GM18511 (cell line): ENCODE measurements at regions not wholly inside any gene's neighbourhood (a gene's known extent, or its start where the extent isn't known, plus 50 kb on each side); places are given as distances from the start of the nearest gene placed in this dataset.

Experiments used
- ATAC-seq: cut with Tn5 transposase; IDR thresholded peaks from one replicate; pipeline ENCODE4 v1.9.1; 2021; ENCODE audit warnings: mild to moderate bottlenecking, moderate library complexity; ENCODE audit not compliant: unreplicated experiment

- ATAC-seq = no peak
Observed at GRCh38 chr21:31470896-31471694, 127.0 kb upstream of the TIAM1 start.

GRCh38 chr21:31460980-31461379 is 116.9 kb upstream of the TIAM1 start:
- ATAC-seq = no peak

GRCh38 chr21:31459457-31459856 is 115.4 kb upstream of the TIAM1 start:
- ATAC-seq = no peak

GRCh38 chr21:31457675-31458074 is 113.6 kb upstream of the TIAM1 start:
- ATAC-seq = no peak

- ATAC-seq = no peak
Observed at GRCh38 chr21:31456201-31456600, 112.1 kb upstream of the TIAM1 start.

- ATAC-seq = no peak
Observed at GRCh38 chr21:31455506-31455905, 111.4 kb upstream of the TIAM1 start.

GRCh38 chr21:31450980-31451379 is 106.9 kb upstream of the TIAM1 start:
- ATAC-seq = no peak

- ATAC-seq = no peak
Observed at GRCh38 chr21:31449921-31450535, 106.0 kb upstream of the TIAM1 start.

- no peak for ATAC-seq
Observed at GRCh38 chr21:31448496-31448895, 104.4 kb upstream of the TIAM1 start.

- ATAC-seq = no peak
Observed at GRCh38 chr21:31447505-31447904, 103.4 kb upstream of the TIAM1 start.

- ATAC-seq = peak; percentile 85
Observed at GRCh38 chr21:31446226-31446855, 102.3 kb upstream of the TIAM1 start.

- no peak for ATAC-seq
Observed at GRCh38 chr21:31445137-31445536, 101.1 kb upstream of the TIAM1 start.

GRCh38 chr21:31443736-31444521 is 99.9 kb upstream of the TIAM1 start:
- ATAC-seq = no peak

- ATAC-seq = no peak
Observed at GRCh38 chr21:31442339-31442738, 98.3 kb upstream of the TIAM1 start.

GRCh38 chr21:31429506-31429905 is 85.4 kb upstream of the TIAM1 start:
- ATAC-seq = no peak

- no peak for ATAC-seq
Observed at GRCh38 chr21:31426235-31426797, 82.3 kb upstream of the TIAM1 start.

GRCh38 chr21:31425138-31425537 is 81.1 kb upstream of the TIAM1 start:
- no peak for ATAC-seq

GRCh38 chr21:31424058-31424457 is 80.0 kb upstream of the TIAM1 start:
- no peak for ATAC-seq

GRCh38 chr21:31420988-31421387 is 76.9 kb upstream of the TIAM1 start:
- no peak for ATAC-seq

- no peak for ATAC-seq
Observed at GRCh38 chr21:31420354-31420753, 76.3 kb upstream of the TIAM1 start.
